GM12873 (cell line): ENCODE measurements at regions not wholly inside any gene's neighbourhood (a gene's known extent, or its start where the extent isn't known, plus 50 kb on each side); places are given as distances from the start of the nearest gene placed in this dataset.

Source experiments
- TF ChIP-seq, protein P1 (sequence below): IDR thresholded peaks from 2 replicates; pipeline ENCODE4 v1.5.1; 2012; ENCODE audit warnings: low read depth, mild to moderate bottlenecking, moderate library complexity, low read length, control low read depth; ENCODE audit not compliant: insufficient read depth; ENCODE audit errors: missing control alignments

- TF ChIP-seq, protein P1, sequence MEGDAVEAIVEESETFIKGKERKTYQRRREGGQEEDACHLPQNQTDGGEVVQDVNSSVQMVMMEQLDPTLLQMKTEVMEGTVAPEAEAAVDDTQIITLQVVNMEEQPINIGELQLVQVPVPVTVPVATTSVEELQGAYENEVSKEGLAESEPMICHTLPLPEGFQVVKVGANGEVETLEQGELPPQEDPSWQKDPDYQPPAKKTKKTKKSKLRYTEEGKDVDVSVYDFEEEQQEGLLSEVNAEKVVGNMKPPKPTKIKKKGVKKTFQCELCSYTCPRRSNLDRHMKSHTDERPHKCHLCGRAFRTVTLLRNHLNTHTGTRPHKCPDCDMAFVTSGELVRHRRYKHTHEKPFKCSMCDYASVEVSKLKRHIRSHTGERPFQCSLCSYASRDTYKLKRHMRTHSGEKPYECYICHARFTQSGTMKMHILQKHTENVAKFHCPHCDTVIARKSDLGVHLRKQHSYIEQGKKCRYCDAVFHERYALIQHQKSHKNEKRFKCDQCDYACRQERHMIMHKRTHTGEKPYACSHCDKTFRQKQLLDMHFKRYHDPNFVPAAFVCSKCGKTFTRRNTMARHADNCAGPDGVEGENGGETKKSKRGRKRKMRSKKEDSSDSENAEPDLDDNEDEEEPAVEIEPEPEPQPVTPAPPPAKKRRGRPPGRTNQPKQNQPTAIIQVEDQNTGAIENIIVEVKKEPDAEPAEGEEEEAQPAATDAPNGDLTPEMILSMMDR: no peak
These were observed 93.3 kb downstream of the BARX1 start for GRCh38 chr9:93861736-93862358.

DNA sequence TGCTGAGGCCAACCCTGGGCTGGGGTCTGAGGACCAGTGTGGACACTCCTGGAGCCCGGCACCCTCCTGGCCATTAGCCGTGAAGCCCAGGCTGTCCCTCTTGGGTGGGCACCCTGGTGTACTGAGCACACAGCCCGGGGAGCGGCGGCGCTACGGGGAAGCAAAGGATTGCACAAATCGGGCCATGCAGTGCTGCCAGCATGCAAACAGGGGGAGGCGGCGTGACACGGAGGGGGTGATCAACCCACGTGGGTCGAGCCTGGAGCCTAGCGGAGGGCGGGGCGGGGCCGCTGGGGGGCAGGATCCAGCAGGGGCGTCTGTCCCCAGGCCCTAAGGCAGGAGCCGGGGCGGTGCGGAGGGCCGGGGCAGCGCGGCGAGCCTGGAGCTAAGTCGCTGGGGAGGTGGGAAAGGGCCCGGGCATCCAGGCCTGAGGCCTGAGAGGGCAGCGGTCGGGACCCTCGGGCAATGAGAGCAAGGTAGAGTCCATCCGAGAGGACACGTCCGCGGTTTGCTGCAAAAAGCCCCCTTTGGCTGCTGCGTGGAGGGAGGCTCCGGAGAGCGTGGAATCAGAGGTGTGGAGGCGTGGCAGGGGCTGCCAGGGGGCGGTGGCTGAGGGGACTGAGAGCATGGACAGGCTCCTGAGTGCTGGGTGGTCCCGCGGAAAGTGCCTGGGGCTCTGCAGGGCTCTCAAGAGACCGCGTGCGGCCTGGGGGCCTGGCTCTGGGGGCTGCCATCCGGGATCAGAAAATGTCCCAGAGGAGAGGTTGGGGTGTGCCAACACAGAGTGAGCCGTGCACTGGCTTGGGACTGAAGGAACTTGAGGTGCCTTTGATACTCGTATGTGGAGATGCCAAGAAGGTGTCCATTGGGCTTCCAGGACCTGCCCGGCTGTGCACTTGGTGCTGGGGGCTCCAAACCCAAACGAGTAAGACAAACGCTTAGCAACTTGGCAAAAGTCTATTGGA lies 94.2 kb downstream of the BARX1 start:
- TF ChIP-seq, protein P1: no peak

DNA sequence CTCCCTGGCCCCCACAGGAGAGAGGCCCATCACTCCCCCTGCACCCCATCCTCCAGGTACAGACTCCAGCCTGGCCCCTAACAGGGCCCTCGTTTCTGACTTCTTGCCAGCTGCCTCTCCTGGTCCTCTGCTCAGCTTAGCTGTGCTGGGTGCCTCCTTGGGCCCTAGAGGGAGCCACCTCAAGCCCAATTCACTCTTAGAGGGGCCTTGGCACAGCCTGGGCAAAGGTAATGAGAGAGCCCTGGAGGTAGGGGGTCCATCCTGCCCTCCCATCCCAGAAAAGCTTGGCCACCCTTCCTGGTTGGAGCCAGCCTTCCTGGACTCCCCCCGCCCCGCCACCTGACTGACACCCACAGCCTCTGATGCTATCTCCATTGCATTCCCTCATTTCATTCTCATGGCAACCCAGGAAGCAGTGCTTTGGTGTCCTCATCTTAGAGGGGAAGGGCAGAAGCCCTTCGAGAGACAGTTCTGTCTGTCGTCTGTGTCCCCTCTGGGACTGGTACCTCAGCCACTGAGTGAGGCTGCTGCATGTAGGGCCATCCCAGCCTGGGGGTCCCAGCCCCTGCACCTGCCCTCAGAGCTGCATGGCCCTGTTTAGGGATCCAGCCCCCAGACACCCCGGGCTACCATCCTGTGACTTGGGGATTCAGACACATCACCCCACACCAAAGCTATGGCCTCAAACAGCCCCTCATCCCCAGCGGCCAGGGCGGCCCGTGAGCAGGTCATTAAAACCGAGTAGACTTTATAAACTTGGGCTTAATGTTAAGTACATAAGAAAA lies 95.5 kb downstream of the BARX1 start:
- TF ChIP-seq, protein P1: no peak

DNA sequence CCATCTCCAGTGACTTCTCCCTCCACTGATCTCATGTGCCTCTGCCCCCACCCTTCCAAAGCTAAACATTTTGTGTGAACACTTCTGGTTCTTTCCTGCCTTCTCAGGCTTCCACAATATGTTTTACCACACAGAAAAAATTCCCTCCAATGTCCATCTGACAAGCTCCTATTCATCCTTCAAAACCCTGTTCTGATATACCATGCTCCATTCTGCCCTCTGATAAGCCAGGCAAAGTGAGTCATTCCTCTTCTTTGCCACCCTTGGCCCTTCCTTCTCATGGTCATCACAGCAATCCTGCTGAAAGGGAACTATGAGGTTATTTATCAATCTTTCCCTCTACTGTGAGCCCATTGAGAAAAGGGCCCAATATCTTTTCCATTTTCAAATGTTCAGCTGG lies 97.6 kb downstream of the BARX1 start:
- TF ChIP-seq, protein P1: no peak

GRCh38 chr9:93852728-93853127 lies 102.4 kb downstream of the BARX1 start:
- TF ChIP-seq, protein P1: no peak

DNA sequence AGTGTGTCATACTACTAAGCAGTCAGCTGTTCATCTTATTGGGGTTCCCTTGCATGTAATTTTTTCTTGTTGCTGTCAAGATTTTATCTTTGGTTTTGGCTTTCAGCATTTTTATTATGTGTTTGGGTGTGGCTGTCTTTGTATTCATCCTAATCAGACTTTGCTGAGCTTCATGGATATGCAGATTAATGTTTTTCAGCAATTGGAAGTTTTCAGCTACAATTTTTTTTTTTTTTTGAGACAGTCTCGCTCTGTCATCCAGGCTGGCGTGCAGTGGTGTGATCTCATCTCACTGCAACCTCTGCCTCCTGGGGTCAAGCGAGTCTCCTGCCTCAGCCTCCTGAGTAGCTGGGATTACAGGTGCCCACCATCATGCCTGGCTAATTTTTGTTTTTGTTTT lies 108.8 kb downstream of the BARX1 start:
- TF ChIP-seq, protein P1: no peak

DNA sequence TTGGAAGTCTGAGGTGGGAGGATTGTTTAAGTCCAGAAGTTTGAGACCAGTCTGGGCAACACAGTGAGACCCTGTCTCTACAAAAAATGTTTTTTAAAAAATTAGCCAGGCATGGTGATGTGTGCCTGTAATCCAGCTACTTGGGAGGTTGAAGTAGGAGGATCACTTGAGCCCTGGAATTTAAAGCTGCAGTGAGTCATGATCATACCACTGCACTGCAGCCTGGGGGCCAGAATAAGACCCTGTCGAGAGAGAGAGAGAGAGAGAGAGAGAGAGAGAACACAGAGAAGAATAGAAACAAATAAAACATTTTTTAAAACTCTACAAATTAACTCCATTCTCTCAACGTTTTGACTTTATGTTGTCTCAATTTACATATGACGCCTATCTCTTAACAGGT lies 111.8 kb downstream of the BARX1 start:
- TF ChIP-seq, protein P1: no peak
